ENCODE measurements at regions not wholly inside any gene's neighbourhood (a gene's known extent, or its start where the extent isn't known, plus 50 kb on each side); places are given as distances from the start of the nearest gene placed in this dataset.

- intact Hi-C loops (cut with DNase I; ENCODE audit: low total_unique reads) = no loop called here
- Histone ChIP-seq H3K4me1 (peaks cover 0 to 14% (median 0%) of the 10 kb centered on the region in 6 donors), H3K27me3 (replicated peaks in 1 of 7) (peaks cover 0 to 8% (median 0%) of the 10 kb centered on the region in 7 donors), H3K36me3 (no peaks in the 10 kb centered on the region), H3K27ac (no peak overlapping the region), H3K4me3 (no peak overlapping the region), H3K9me3 (no peaks in the 10 kb centered on the region)
- WGBS, 5 donors = 72 to 94% (median 88%) methylated on average over 4 of the region's 4 CpGs
- DNase-seq = no peak
- no peak for TF ChIP-seq POLR2A (IDR thresholded peaks at IDR 0.05)
- no peak for TF ChIP-seq POLR2AphosphoS5 (IDR thresholded peaks at IDR 0.05)
- no peak for TF ChIP-seq CTCF (IDR thresholded peaks at IDR 0.05 in 8 of 11, conservative IDR thresholded peaks at IDR 0.05 in 3 of 11)
Observed at GRCh38 chr18:46402396-46402795, 254.6 kb downstream of the LOXHD1 start.

- DNase-seq = no peak
- H3K27ac ChIP-seq = no peak overlapping the region
- H3K9me3 ChIP-seq = no peaks in the 10 kb centered on the region
- TF ChIP-seq POLR2A (IDR thresholded peaks at IDR 0.05) = no peak
- TF ChIP-seq CTCF (IDR thresholded peaks at IDR 0.05 in 8 of 11, conservative IDR thresholded peaks at IDR 0.05 in 3 of 11) = no peak
- TF ChIP-seq POLR2AphosphoS5 (IDR thresholded peaks at IDR 0.05) = no peak
- WGBS, 5 donors = 50 to 81% (median 64%) methylated on average over 4 of the region's 4 CpGs
- H3K4me3 ChIP-seq = no peak overlapping the region
- intact Hi-C loops (cut with DNase I; ENCODE audit: low total_unique reads) = no loop called here
- H3K27me3 ChIP-seq (replicated peaks in 1 of 7) = peaks cover 0 to 8% (median 0%) of the 10 kb centered on the region in 7 donors
- H3K36me3 ChIP-seq = no peaks in the 10 kb centered on the region
- H3K4me1 ChIP-seq = peaks cover 0 to 14% (median 0%) of the 10 kb centered on the region in 6 donors
Observed at GRCh38 chr18:46402945-46403344, 254.1 kb downstream of the LOXHD1 start.

- Histone ChIP-seq H3K4me1 (peaks cover 0 to 15% (median 4%) of the 10 kb centered on the region in 6 donors), H3K4me3 (no peak overlapping the region), H3K9me3 (no peaks in the 10 kb centered on the region), H3K27me3 (replicated peaks in 1 of 7) (peaks cover 0 to 8% (median 0%) of the 10 kb centered on the region in 7 donors), H3K36me3 (no peaks in the 10 kb centered on the region), H3K27ac (no peak overlapping the region)
- TF ChIP-seq POLR2A (IDR thresholded peaks at IDR 0.05) (no peak), CTCF (IDR thresholded peaks at IDR 0.05 in 8 of 11, conservative IDR thresholded peaks at IDR 0.05 in 3 of 11) (no peak), POLR2AphosphoS5 (IDR thresholded peaks at IDR 0.05) (no peak)
- WGBS, 5 donors = 83 to 93% (median 86%) methylated on average over 9 of the region's 9 CpGs
- intact Hi-C loops (cut with DNase I; ENCODE audit: low total_unique reads) = no loop called here
- DNase-seq = no peak
Observed at GRCh38 chr18:46405832-46406538, 251.0 kb downstream of the LOXHD1 start.

- no peak overlapping the region for H3K27ac ChIP-seq
- TF ChIP-seq CTCF (IDR thresholded peaks at IDR 0.05 in 8 of 11, conservative IDR thresholded peaks at IDR 0.05 in 3 of 11) = no peak
- no peak for TF ChIP-seq POLR2A (IDR thresholded peaks at IDR 0.05)
- no peak for TF ChIP-seq POLR2AphosphoS5 (IDR thresholded peaks at IDR 0.05)
- H3K9me3 ChIP-seq = no peaks in the 10 kb centered on the region
- WGBS, 5 donors = 74 to 86% (median 78%) methylated on average over 4 of the region's 4 CpGs
- H3K36me3 ChIP-seq = no peaks in the 10 kb centered on the region
- H3K4me1 ChIP-seq = peaks cover 0 to 20% (median 6%) of the 10 kb centered on the region in 6 donors
- no peak overlapping the region for H3K4me3 ChIP-seq
- intact Hi-C loops (cut with DNase I; ENCODE audit: low total_unique reads) = no loop called here
- DNase-seq = no peak
- peaks cover 0 to 8% (median 0%) of the 10 kb centered on the region in 7 donors for H3K27me3 ChIP-seq (replicated peaks in 1 of 7)
Observed at GRCh38 chr18:46406539-46406932, 250.5 kb downstream of the LOXHD1 start.

Data from spleen (tissue), 11 donors.